GM23338 (cell line): ENCODE measurements at regions not wholly inside any gene's neighbourhood (a gene's known extent, or its start where the extent isn't known, plus 50 kb on each side); places are given as distances from the start of the nearest gene placed in this dataset.

Source experiments
- ATAC-seq: fragments of 200-7000 bp; cut with Tn5 transposase; 3 replicates; pipeline ENCODE4 v1.9.1; 2020
- DNase-seq: peaks from one replicate; pipeline ENCODE4 v3.0.0-alpha.2; 2015; ENCODE audit warnings: low spot score
- H2AFZ ChIP-seq: fragments of 200-600 bp; sonication (generic); 2 replicates; pipeline ENCODE4 v1.8.0; 2016; ENCODE audit warnings: antibody characterized with exemption, mild to moderate bottlenecking, moderate library complexity
- H3F3A ChIP-seq: fragments of 200-600 bp; sonication (generic); replicated peaks from 2 replicates; pipeline ENCODE4 v1.8.0; 2017; ENCODE audit warnings: antibody characterized with exemption, mixed run types, low read depth
- H3K27ac ChIP-seq: fragments of 200-600 bp; sonication (generic); 2 replicates; pipeline ENCODE4 v1.6.1; 2016; ENCODE audit warnings: low read depth
- H3K27me3 ChIP-seq: fragments of 200-600 bp; sonication (generic); 2 replicates; pipeline ENCODE4 v1.8.0; 2016; ENCODE audit warnings: mild to moderate bottlenecking, mixed run types, moderate library complexity; ENCODE audit not compliant: insufficient read depth
- H3K36me3 ChIP-seq: fragments of 200-600 bp; sonication (generic); 2 replicates; pipeline ENCODE4 v1.8.0; 2016; ENCODE audit warnings: mild to moderate bottlenecking; ENCODE audit not compliant: insufficient read depth
- H3K4me1 ChIP-seq: fragments of 200-600 bp; sonication (generic); 2 replicates; pipeline ENCODE4 v1.8.0; 2016; ENCODE audit warnings: mild to moderate bottlenecking, moderate library complexity; ENCODE audit not compliant: insufficient read depth
- H3K4me2 ChIP-seq: fragments of 200-600 bp; sonication (generic); 2 replicates; pipeline ENCODE4 v1.7.1; 2017; ENCODE audit warnings: mixed run types
- H3K4me3 ChIP-seq: fragments of 200-600 bp; sonication (generic); 2 replicates; pipeline ENCODE4 v1.6.1; 2016; ENCODE audit warnings: mixed run types
- H3K79me2 ChIP-seq: fragments of 200-600 bp; sonication (generic); replicated peaks from 2 replicates; pipeline ENCODE4 v1.8.0; 2017; ENCODE audit warnings: mild to moderate bottlenecking; ENCODE audit not compliant: insufficient read depth
- H3K9me2 ChIP-seq: fragments of 200-600 bp; sonication (generic); 2 replicates; pipeline ENCODE4 v1.8.0; 2017; ENCODE audit not compliant: insufficient read depth
- H4K20me1 ChIP-seq: fragments of 200-600 bp; sonication (generic); replicated peaks from 2 replicates; pipeline ENCODE4 v1.8.0; 2017; ENCODE audit warnings: mild to moderate bottlenecking; ENCODE audit not compliant: insufficient read depth
- H3K27ac Mint-ChIP-seq: 2 replicates; pipeline ENCODE4 v1.8.0; 2020; ENCODE audit warnings: inconsistent platforms, mild to moderate bottlenecking, moderate library complexity, mixed read lengths
- H3K27me3 Mint-ChIP-seq: 3 replicates; pipeline ENCODE4 v1.8.0; 2022; ENCODE audit warnings: low read depth, mild to moderate bottlenecking, moderate library complexity, mixed read lengths, inconsistent platforms; ENCODE audit not compliant: insufficient read depth, poor library complexity
- H3K36me3 Mint-ChIP-seq: 3 replicates; pipeline ENCODE4 v1.8.0; 2021; ENCODE audit warnings: low read depth, mild to moderate bottlenecking, inconsistent platforms, moderate library complexity, mixed read lengths
- H3K4me1 Mint-ChIP-seq: 3 replicates; pipeline ENCODE4 v1.8.0; 2020; ENCODE audit warnings: mild to moderate bottlenecking, inconsistent platforms, mixed read lengths
- H3K4me3 Mint-ChIP-seq: 3 replicates; pipeline ENCODE4 v1.8.0; 2021; ENCODE audit warnings: moderate library complexity, mild to moderate bottlenecking, inconsistent platforms, mixed read lengths
- H3K9me3 Mint-ChIP-seq: 3 replicates; pipeline ENCODE4 v1.8.0; 2020; ENCODE audit warnings: moderate library complexity, mild to moderate bottlenecking, inconsistent platforms, mixed read lengths
- CREB1 ChIP-seq: fragments of 250-450 bp; sonication (Bioruptor Pico); IDR thresholded peaks from 2 replicates; pipeline ENCODE4 v1.5.0; 2020; ENCODE audit warnings: low read depth, mild to moderate bottlenecking, moderate library complexity
- ETS1 ChIP-seq: IDR thresholded peaks from 2 replicates; pipeline ENCODE4 v1.6.1; 2016; ENCODE audit warnings: antibody characterized with exemption
- EZH2 ChIP-seq: fragments of 200-600 bp; sonication (generic); IDR thresholded peaks from one replicate; pipeline ENCODE4 v1.8.0; 2017; ENCODE audit warnings: antibody characterized with exemption, mild to moderate bottlenecking, low read depth; ENCODE audit not compliant: unreplicated experiment
- EZH2phosphoT487 ChIP-seq: fragments of 200-600 bp; sonication (generic); IDR thresholded peaks from one replicate; pipeline ENCODE4 v1.8.1; 2018; ENCODE audit warnings: antibody characterized with exemption; ENCODE audit not compliant: unreplicated experiment
- JUNB ChIP-seq: IDR thresholded peaks from one replicate; pipeline ENCODE4 v1.6.1; 2016; ENCODE audit warnings: antibody characterized with exemption; ENCODE audit not compliant: unreplicated experiment
- STAT1 ChIP-seq: IDR thresholded peaks from one replicate; pipeline ENCODE4 v1.6.1; 2016; ENCODE audit warnings: antibody characterized with exemption; ENCODE audit not compliant: unreplicated experiment
- ZNF114 ChIP-seq: fragments of 250-450 bp; sonication (Bioruptor Pico); IDR thresholded peaks from 2 replicates; pipeline ENCODE4 v1.5.0; 2020; ENCODE audit warnings: mild to moderate bottlenecking, moderate library complexity
- ZNF331 ChIP-seq: fragments of 250-450 bp; sonication (Bioruptor Pico); IDR thresholded peaks from 2 replicates; pipeline ENCODE4 v1.5.0; 2020; ENCODE audit warnings: low read depth, mild to moderate bottlenecking, moderate library complexity
- TF ChIP-seq, protein P1 (sequence below), 2 experiments: fragments of 200-600 bp in 1 of 2; sonication (generic) in 1 of 2; conservative IDR thresholded peaks; 2 replicates each; pipeline versions ENCODE4 v1.5.1 to v1.6.1; 2016 to 2017; ENCODE audit warnings: antibody characterized with exemption in 2 of 2, low read depth in 2 of 2, mild to moderate bottlenecking in 2 of 2, moderate library complexity in 1 of 2
- TF ChIP-seq, protein P2 (sequence below): IDR thresholded peaks from one replicate; pipeline ENCODE4 v1.6.1; 2018; ENCODE audit warnings: antibody characterized with exemption; ENCODE audit not compliant: unreplicated experiment

DNA sequence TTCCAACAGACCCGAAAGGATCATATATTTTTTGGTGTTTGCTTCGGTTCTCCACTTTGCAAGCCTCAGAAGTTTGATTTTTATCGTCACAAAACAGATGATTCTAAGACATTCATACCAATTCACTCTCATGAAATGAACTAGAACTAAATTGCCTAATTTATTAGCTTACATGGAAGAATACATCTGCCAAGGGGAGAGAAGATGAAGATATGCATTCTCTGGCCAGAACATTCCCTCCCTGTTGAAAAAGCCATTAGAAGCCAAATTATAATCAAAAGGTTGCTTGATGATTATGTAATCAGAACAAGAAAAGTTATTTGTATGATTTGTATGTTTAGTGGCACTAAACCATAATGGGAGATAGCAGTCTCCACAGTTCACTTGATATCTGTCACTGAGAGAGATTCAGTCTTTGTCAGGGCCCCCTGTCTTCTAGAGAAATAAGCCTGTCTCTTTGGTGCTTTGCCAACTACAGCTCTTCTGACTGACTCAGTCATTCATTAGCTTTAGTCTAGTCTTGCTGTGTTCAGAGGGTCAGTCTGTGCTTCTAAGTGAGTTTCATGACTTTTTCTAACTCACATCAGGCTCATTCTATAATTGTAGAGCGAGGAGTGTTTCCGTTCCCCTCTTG lies 95.3 kb upstream of the GNAI1 start:
- DNase-seq: no peak
- Histone ChIP-seq H3K4me3 (no peak overlapping the region), H3K4me2 (no peak overlapping the region), H3F3A (no peaks in the 10 kb centered on the region), H3K27me3 (no peaks in the 10 kb centered on the region), H4K20me1 (no peaks in the 10 kb centered on the region), H3K27ac (no peak overlapping the region), H3K4me1 (no peaks in the 10 kb centered on the region), H3K9me2 (peaks cover 7% of the 10 kb centered on the region; the same call in 1 of the 2 replicates), H2AFZ (0 out of 2 replicates have a peak overlapping the region, but pooled peaks have one; percentile 82), H3K79me2 (no peaks in the 10 kb centered on the region), H3K36me3 (no peaks in the 10 kb centered on the region)
- no peak for ATAC-seq
- Mint-ChIP-seq H3K27me3 (no peaks in the 10 kb centered on the region), H3K27ac (no peak overlapping the region), H3K4me1 (no peaks in the 10 kb centered on the region), H3K9me3 (peaks cover 7% of the 10 kb centered on the region; the same call in 2 of the 3 replicates), H3K36me3 (peaks cover 6% of the 10 kb centered on the region; the same call in 2 of the 3 replicates), H3K4me3 (no peak overlapping the region)
- TF ChIP-seq CREB1 (CRISPR knock-in tag) (no peak), ETS1 (no peak)

DNA sequence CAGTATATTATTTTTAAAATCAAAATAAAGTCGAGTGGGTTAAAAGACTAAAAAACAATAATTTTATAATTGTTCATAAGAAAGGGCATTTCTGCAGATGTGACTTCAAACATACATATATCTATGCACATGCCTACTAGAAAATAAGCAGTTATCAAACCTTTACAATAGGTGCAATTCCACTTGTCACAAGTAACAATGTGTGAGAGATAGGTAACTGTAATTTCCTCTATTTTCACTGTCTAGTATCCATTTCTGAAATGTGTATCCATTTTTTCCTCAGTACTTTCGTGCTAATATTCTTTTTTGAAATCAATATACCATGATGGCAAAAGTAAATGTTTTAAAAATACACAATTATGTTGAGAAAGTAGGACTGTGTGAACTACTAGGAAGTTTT lies 96.9 kb upstream of the GNAI1 start:
- H4K20me1 ChIP-seq: no peaks in the 10 kb centered on the region
- H3K9me3 Mint-ChIP-seq: no peaks in the 10 kb centered on the region
- no peaks in the 10 kb centered on the region for H3K79me2 ChIP-seq
- no peak overlapping the region for H3K27ac ChIP-seq
- no peak overlapping the region for H3K4me3 Mint-ChIP-seq
- H3K36me3 ChIP-seq: no peaks in the 10 kb centered on the region
- H3K4me2 ChIP-seq: no peak overlapping the region
- H3K4me3 ChIP-seq: no peak overlapping the region
- TF ChIP-seq ETS1 (no peak), ZNF114 (CRISPR knock-in tag) (no peak), JUNB (no peak), EZH2 (no peak), CREB1 (CRISPR knock-in tag) (no peak), STAT1 (no peak), EZH2phosphoT487 (no peak), ZNF331 (CRISPR knock-in tag) (no peak)
- TF ChIP-seq, protein P1, sequence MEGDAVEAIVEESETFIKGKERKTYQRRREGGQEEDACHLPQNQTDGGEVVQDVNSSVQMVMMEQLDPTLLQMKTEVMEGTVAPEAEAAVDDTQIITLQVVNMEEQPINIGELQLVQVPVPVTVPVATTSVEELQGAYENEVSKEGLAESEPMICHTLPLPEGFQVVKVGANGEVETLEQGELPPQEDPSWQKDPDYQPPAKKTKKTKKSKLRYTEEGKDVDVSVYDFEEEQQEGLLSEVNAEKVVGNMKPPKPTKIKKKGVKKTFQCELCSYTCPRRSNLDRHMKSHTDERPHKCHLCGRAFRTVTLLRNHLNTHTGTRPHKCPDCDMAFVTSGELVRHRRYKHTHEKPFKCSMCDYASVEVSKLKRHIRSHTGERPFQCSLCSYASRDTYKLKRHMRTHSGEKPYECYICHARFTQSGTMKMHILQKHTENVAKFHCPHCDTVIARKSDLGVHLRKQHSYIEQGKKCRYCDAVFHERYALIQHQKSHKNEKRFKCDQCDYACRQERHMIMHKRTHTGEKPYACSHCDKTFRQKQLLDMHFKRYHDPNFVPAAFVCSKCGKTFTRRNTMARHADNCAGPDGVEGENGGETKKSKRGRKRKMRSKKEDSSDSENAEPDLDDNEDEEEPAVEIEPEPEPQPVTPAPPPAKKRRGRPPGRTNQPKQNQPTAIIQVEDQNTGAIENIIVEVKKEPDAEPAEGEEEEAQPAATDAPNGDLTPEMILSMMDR (conservative IDR thresholded peaks at IDR 0.05; ENCODE audit: low read depth in 2 of 2): no peak
- TF ChIP-seq, protein P2, sequence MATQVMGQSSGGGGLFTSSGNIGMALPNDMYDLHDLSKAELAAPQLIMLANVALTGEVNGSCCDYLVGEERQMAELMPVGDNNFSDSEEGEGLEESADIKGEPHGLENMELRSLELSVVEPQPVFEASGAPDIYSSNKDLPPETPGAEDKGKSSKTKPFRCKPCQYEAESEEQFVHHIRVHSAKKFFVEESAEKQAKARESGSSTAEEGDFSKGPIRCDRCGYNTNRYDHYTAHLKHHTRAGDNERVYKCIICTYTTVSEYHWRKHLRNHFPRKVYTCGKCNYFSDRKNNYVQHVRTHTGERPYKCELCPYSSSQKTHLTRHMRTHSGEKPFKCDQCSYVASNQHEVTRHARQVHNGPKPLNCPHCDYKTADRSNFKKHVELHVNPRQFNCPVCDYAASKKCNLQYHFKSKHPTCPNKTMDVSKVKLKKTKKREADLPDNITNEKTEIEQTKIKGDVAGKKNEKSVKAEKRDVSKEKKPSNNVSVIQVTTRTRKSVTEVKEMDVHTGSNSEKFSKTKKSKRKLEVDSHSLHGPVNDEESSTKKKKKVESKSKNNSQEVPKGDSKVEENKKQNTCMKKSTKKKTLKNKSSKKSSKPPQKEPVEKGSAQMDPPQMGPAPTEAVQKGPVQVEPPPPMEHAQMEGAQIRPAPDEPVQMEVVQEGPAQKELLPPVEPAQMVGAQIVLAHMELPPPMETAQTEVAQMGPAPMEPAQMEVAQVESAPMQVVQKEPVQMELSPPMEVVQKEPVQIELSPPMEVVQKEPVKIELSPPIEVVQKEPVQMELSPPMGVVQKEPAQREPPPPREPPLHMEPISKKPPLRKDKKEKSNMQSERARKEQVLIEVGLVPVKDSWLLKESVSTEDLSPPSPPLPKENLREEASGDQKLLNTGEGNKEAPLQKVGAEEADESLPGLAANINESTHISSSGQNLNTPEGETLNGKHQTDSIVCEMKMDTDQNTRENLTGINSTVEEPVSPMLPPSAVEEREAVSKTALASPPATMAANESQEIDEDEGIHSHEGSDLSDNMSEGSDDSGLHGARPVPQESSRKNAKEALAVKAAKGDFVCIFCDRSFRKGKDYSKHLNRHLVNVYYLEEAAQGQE: no peak
- H3K27me3 ChIP-seq: no peaks in the 10 kb centered on the region
- peaks cover 7% of the 10 kb centered on the region; the same call in 1 of the 2 replicates for H3K9me2 ChIP-seq
- no peaks in the 10 kb centered on the region for H3F3A ChIP-seq
- no peaks in the 10 kb centered on the region for H3K36me3 Mint-ChIP-seq
- H3K27me3 Mint-ChIP-seq: no peaks in the 10 kb centered on the region
- ATAC-seq (no peak), DNase-seq (no peak)
- no peak overlapping the region for H3K27ac Mint-ChIP-seq
- no peaks in the 10 kb centered on the region for H3K4me1 Mint-ChIP-seq
- H3K4me1 ChIP-seq: no peaks in the 10 kb centered on the region
- H2AFZ ChIP-seq: no peak overlapping the region
